HL-60 (cell line): ENCODE measurements at regions not wholly inside any gene's neighbourhood (a gene's known extent, or its start where the extent isn't known, plus 50 kb on each side); places are given as distances from the start of the nearest gene placed in this dataset.

Experiments used
- CTCF ChIP-seq: IDR thresholded peaks from one replicate; pipeline ENCODE4 v1.5.1; 2011; ENCODE audit warnings: low read length, control low read depth, inconsistent platforms; ENCODE audit not compliant: insufficient read depth
- GABPA ChIP-seq: IDR thresholded peaks from 2 replicates; pipeline ENCODE4 v1.6.1; 2012; ENCODE audit warnings: low read depth
- POLR2AphosphoS5 ChIP-seq: IDR thresholded peaks from 2 replicates; pipeline ENCODE4 v1.6.1; 2012; ENCODE audit warnings: low read depth
- REST ChIP-seq: IDR thresholded peaks from 2 replicates; pipeline ENCODE4 v1.6.1; 2012; ENCODE audit warnings: low read depth; ENCODE audit not compliant: insufficient replicate concordance
- SPI1 ChIP-seq: IDR thresholded peaks from 2 replicates; pipeline ENCODE4 v1.6.1; 2012; ENCODE audit warnings: low read depth, mild to moderate bottlenecking, borderline replicate concordance

DNA sequence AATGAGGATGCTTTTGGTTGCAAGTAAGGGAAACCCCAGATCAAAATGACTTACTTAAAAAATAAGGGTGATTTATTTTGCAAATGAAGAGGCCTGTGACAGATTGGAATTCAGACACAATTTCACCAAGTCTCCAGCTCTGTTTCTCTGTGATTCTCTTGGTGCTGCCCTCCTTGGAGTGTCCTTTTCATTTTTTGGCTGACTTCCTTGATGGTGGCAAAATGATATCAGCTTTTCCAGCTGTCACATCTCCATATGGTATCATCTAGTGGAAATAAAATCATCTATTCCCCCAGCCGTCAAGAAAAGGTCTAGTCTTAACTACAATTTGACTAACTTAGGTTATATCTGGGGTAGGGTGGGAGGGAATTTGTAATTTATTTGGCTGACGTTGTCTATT lies 68.5 kb upstream of the SLC25A26 start:
- TF ChIP-seq CTCF, result no peak
- no peak for TF ChIP-seq GABPA
- TF ChIP-seq SPI1, result no peak
- no peak for TF ChIP-seq POLR2AphosphoS5
- TF ChIP-seq REST, result no peak
